ENCODE measurements at regions not wholly inside any gene's neighbourhood (a gene's known extent, or its start where the extent isn't known, plus 50 kb on each side); places are given as distances from the start of the nearest gene placed in this dataset.
"Not testable (repeated sequence)": the region's sequence is repeated elsewhere in the genome, so short reads cannot be mapped to it uniquely, and the experiment has no call there.

DNA sequence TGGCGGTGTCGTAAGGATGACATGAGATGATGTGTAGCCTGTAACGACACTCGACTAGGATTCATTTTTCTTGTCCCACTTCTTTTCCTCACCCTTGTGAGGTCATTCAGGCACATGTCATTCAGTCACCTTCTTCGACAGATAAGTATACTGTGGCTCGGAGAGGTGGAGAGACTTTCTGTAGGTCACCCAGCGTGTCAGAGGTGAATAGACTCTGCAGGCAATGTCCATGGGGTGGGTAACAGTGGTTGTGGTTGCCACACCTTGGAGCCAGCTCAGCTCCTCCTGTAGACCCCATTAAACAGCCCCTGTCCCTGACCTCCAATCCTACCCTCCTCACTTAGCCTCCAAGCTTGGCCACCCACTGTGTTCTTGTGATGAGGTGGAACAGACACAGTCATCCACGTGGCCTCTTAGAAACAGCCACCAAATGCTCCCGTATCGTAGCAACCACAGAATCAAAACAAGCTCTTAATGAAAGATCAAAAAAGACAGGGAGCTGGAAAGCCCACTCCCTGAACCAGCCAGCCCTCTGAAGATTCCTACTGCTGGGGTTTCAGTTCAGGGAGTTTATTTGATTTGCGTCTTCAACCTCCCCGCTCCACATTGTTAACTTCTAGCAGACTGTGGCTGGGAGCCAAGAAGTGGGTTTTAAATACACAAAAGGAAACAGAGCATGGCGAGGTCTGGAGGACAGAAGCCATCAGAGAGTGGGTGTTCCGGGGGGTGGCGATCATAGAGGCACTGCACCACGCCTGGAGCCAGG lies 89.0 kb upstream of the GRK3 start:
- H3K4me1 ChIP-seq = no peaks in the 10 kb centered on the region
- intact Hi-C loops (cut with DNase I) = no loop called here
- no peaks in the 10 kb centered on the region for H3K27me3 ChIP-seq
- H3K27ac ChIP-seq = no peak overlapping the region
- H3K4me3 ChIP-seq = no peak overlapping the region
- no peak for TF ChIP-seq POLR2A (IDR thresholded peaks at IDR 0.05)
- no peak for TF ChIP-seq POLR2AphosphoS5 (IDR thresholded peaks at IDR 0.05; ENCODE audit: insufficient read depth in 1 of 2, low read depth in 1 of 2)
- TF ChIP-seq, protein P1, sequence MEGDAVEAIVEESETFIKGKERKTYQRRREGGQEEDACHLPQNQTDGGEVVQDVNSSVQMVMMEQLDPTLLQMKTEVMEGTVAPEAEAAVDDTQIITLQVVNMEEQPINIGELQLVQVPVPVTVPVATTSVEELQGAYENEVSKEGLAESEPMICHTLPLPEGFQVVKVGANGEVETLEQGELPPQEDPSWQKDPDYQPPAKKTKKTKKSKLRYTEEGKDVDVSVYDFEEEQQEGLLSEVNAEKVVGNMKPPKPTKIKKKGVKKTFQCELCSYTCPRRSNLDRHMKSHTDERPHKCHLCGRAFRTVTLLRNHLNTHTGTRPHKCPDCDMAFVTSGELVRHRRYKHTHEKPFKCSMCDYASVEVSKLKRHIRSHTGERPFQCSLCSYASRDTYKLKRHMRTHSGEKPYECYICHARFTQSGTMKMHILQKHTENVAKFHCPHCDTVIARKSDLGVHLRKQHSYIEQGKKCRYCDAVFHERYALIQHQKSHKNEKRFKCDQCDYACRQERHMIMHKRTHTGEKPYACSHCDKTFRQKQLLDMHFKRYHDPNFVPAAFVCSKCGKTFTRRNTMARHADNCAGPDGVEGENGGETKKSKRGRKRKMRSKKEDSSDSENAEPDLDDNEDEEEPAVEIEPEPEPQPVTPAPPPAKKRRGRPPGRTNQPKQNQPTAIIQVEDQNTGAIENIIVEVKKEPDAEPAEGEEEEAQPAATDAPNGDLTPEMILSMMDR (IDR thresholded peaks at IDR 0.05) = no peak
- no peaks in the 10 kb centered on the region for H3K36me3 ChIP-seq
- DNase-seq (ENCODE audit: extremely low spot score in 2 of 2) = no peak
- H3K9me3 ChIP-seq = no peaks in the 10 kb centered on the region

- no peaks in the 10 kb centered on the region for H3K36me3 ChIP-seq
- no peaks in the 10 kb centered on the region for H3K4me1 ChIP-seq
- TF ChIP-seq POLR2A (IDR thresholded peaks at IDR 0.05) (no peak), POLR2AphosphoS5 (IDR thresholded peaks at IDR 0.05; ENCODE audit: insufficient read depth in 1 of 2, low read depth in 1 of 2) (no peak)
- TF ChIP-seq, protein P1 (IDR thresholded peaks at IDR 0.05) = no peak
- no peaks in the 10 kb centered on the region for H3K9me3 ChIP-seq
- no peak overlapping the region for H3K4me3 ChIP-seq
- no peak for DNase-seq (ENCODE audit: extremely low spot score in 2 of 2)
- H3K27me3 ChIP-seq = no peaks in the 10 kb centered on the region
- H3K27ac ChIP-seq = no peak overlapping the region
- intact Hi-C loops (cut with DNase I) = no loop called here
These were observed 87.1 kb upstream of the GRK3 start for GRCh38 chr22:25477358-25477757.

DNA sequence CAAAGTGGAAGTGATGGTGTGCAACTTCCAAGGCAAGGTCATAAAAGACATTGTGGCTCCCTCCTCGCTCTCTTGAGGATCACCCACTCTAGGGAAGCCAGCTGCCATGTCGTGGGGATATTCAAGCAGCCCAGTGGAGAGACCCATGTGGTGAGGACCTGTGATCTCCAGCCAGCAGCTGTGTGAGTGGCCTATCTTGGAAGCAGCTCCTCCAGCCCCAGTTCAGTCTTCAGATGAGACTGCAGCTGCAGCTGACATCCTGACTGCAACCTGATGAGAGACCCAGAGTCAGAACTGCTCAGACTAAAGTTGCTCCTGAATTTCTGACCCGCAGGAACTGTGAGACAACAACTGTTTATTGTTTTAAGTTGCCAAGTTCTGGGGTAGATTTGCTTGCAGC lies 86.4 kb upstream of the GRK3 start:
- H3K4me1 ChIP-seq = peaks cover 4% of the 10 kb centered on the region
- intact Hi-C loops (cut with DNase I) = no loop called here
- no peak overlapping the region for H3K4me3 ChIP-seq
- TF ChIP-seq POLR2AphosphoS5 (IDR thresholded peaks at IDR 0.05; ENCODE audit: insufficient read depth in 1 of 2, low read depth in 1 of 2) = no peak
- TF ChIP-seq, protein P1 (IDR thresholded peaks at IDR 0.05) = no peak
- no peak for TF ChIP-seq POLR2A (IDR thresholded peaks at IDR 0.05)
- H3K27me3 ChIP-seq = no peaks in the 10 kb centered on the region
- H3K36me3 ChIP-seq = no peaks in the 10 kb centered on the region
- H3K27ac ChIP-seq = no peak overlapping the region
- no peak for DNase-seq (ENCODE audit: extremely low spot score in 2 of 2)
- H3K9me3 ChIP-seq = no peaks in the 10 kb centered on the region

DNA sequence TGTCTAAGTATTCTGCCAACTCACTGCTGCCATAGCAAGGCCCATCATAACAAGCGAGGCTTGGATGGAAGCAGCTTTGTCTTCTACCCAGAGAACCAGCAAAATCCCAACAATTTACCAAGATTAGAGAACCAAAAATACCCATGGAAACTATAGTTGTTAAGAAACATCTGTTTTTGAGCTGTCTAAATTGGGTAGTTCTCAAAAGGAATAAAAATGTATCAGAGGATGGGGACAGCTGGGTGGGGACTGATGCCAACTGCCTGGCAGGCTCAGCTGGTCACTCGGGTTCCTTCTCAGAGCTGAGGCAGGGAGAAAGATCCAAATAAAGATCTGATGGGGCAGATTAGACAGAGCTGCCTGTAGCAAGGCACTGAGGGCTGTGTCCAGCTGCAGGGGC lies 85.9 kb upstream of the GRK3 start:
- TF ChIP-seq, protein P1 (IDR thresholded peaks at IDR 0.05) = no peak
- TF ChIP-seq POLR2AphosphoS5 (IDR thresholded peaks at IDR 0.05; ENCODE audit: insufficient read depth in 1 of 2, low read depth in 1 of 2) (no peak), POLR2A (IDR thresholded peaks at IDR 0.05) (no peak)
- Histone ChIP-seq H3K9me3 (no peaks in the 10 kb centered on the region), H3K36me3 (no peaks in the 10 kb centered on the region), H3K27ac (no peak overlapping the region), H3K4me1 (peaks cover 8% of the 10 kb centered on the region), H3K4me3 (no peak overlapping the region), H3K27me3 (no peaks in the 10 kb centered on the region)
- no peak for DNase-seq (ENCODE audit: extremely low spot score in 2 of 2)
- intact Hi-C loops (cut with DNase I) = no loop called here

DNA sequence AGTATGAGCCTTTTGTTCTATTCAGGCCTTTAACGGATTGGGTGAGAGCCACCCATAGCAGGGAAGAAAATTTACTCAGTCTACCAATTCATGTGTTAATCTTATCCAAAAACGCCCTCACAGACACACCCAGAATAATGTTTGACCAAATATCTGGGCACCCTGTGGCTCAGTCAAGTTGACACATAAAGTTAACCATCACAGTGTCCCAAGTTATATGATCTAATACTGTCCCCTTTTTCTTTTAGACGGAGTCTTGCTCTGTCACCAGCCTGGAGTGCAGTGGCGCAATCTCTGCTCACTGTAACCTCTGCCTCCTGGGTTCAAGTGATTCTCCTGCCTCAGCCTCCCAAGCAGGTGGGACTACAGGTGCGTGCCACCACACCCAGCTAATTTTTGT lies 83.6 kb upstream of the GRK3 start:
- intact Hi-C loops (cut with DNase I); H3K27ac ChIP-seq; H3K4me1 ChIP-seq; H3K27me3 ChIP-seq; DNase-seq (ENCODE audit: extremely low spot score in 2 of 2); H3K9me3 ChIP-seq; H3K36me3 ChIP-seq; H3K4me3 ChIP-seq: not testable (repeated sequence)

Data from vagina (tissue), 2 donors.